MCF 10A (cell line): ENCODE measurements at regions not wholly inside any gene's neighbourhood (a gene's known extent, or its start where the extent isn't known, plus 50 kb on each side); places are given as distances from the start of the nearest gene placed in this dataset.

Experiments
- BruUV-seq: library from RNA; stranded (reverse); fragments of 400-500 nt; replicated peaks from 2 replicates; lab custom pipeline; 2021; lab: Mats Ljungman, UMichigan
- CTCF ChIA-PET: fragments of 300-600 bp; sonication (Branson Sonifier 250); formaldehyde crosslinking; extraction: SDS; loops from one replicate; lab custom pipeline; 2021; ENCODE audit warnings: antibody characterized with exemption, inconsistent platforms; lab: Yijun Ruan, JAX
- POLR2A ChIA-PET: fragments of 300-600, 350-650 bp; sonication (Branson Sonifier 250); formaldehyde crosslinking; extraction: SDS; loops from one replicate; lab custom pipeline; 2020; ENCODE audit warnings: antibody characterized with exemption, inconsistent platforms; lab: Yijun Ruan, JAX
- DNase-seq: peaks from one replicate; pipeline ENCODE4 v3.0.0-alpha.2; 2018; ENCODE audit not compliant: unreplicated experiment
- H3K27ac Mint-ChIP-seq: one replicate; pipeline ENCODE4 v1.8.0; 2022; ENCODE audit warnings: mild to moderate bottlenecking, low read depth, mixed read lengths; ENCODE audit not compliant: unreplicated experiment
- H3K27me3 Mint-ChIP-seq: one replicate; pipeline ENCODE4 v1.8.0; 2022; ENCODE audit warnings: mixed read lengths; ENCODE audit not compliant: insufficient read depth, unreplicated experiment
- H3K36me3 Mint-ChIP-seq: one replicate; pipeline ENCODE4 v1.8.0; 2022; ENCODE audit warnings: mild to moderate bottlenecking, moderate library complexity, mixed read lengths; ENCODE audit not compliant: insufficient read depth, unreplicated experiment
- H3K4me1 Mint-ChIP-seq: one replicate; pipeline ENCODE4 v1.8.0; 2022; ENCODE audit warnings: mixed read lengths; ENCODE audit not compliant: insufficient read depth, unreplicated experiment
- H3K4me3 Mint-ChIP-seq: one replicate; pipeline ENCODE4 v1.8.0; 2022; ENCODE audit warnings: mild to moderate bottlenecking, moderate library complexity, mixed read lengths; ENCODE audit not compliant: unreplicated experiment
- H3K9me3 Mint-ChIP-seq: one replicate; pipeline ENCODE4 v1.8.0; 2022; ENCODE audit warnings: mixed read lengths; ENCODE audit not compliant: unreplicated experiment
- intact Hi-C: fragments of 100-400 bp; cut with micrococcal nuclease; formaldehyde crosslinking; loops from 2 replicates; pipeline ENCODE4 v1.14.1; 2022
- TF ChIP-seq, protein P1 (sequence below): fragments of 200-600 bp; IDR thresholded peaks from one replicate; pipeline ENCODE4 v1.8.0; 2022; ENCODE audit warnings: antibody characterized with exemption, mild to moderate bottlenecking; ENCODE audit not compliant: unreplicated experiment

GRCh38 chr13:89577301-89577700 is 1770.2 kb upstream of the MIR17HG start:
- Mint-ChIP-seq H3K27me3 (no peaks in the 10 kb centered on the region), H3K36me3 (no peaks in the 10 kb centered on the region), H3K4me3 (no peak overlapping the region), H3K4me1 (no peaks in the 10 kb centered on the region), H3K27ac (no peak overlapping the region), H3K9me3 (no peaks in the 10 kb centered on the region)
- intact Hi-C loops = loop anchor here (10.0 kb wide), 1 partner anchor 1288 kb away; no protein-coding TSS in a partner anchor
- POLR2A ChIA-PET = interaction anchor here (0.6 kb wide), 1 partner anchor 51 kb away, joined by 3 read pairs; no protein-coding TSS in a partner anchor
- TF ChIP-seq, protein P1, sequence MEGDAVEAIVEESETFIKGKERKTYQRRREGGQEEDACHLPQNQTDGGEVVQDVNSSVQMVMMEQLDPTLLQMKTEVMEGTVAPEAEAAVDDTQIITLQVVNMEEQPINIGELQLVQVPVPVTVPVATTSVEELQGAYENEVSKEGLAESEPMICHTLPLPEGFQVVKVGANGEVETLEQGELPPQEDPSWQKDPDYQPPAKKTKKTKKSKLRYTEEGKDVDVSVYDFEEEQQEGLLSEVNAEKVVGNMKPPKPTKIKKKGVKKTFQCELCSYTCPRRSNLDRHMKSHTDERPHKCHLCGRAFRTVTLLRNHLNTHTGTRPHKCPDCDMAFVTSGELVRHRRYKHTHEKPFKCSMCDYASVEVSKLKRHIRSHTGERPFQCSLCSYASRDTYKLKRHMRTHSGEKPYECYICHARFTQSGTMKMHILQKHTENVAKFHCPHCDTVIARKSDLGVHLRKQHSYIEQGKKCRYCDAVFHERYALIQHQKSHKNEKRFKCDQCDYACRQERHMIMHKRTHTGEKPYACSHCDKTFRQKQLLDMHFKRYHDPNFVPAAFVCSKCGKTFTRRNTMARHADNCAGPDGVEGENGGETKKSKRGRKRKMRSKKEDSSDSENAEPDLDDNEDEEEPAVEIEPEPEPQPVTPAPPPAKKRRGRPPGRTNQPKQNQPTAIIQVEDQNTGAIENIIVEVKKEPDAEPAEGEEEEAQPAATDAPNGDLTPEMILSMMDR = no peak
- CTCF ChIA-PET = interaction anchor here (0.6 kb wide), 1 partner anchor 52 kb away, joined by 3 read pairs; no protein-coding TSS in a partner anchor
- DNase-seq = no peak
- no TSS peak for BruUV-seq

GRCh38 chr13:89584058-89584620 is 1763.3 kb upstream of the MIR17HG start:
- Mint-ChIP-seq H3K4me3 (no peak overlapping the region), H3K27ac (no peak overlapping the region), H3K36me3 (no peaks in the 10 kb centered on the region), H3K4me1 (no peaks in the 10 kb centered on the region), H3K27me3 (no peaks in the 10 kb centered on the region), H3K9me3 (no peaks in the 10 kb centered on the region)
- TF ChIP-seq, protein P1 = no peak
- DNase-seq = no peak
- CTCF ChIA-PET = interaction anchor here (0.6 kb wide), 1 partner anchor 248 kb away, joined by 4 read pairs; no protein-coding TSS in a partner anchor
- no TSS peak for BruUV-seq
- POLR2A ChIA-PET = no interaction called here
- intact Hi-C loops = loop anchor here (10.0 kb wide), 1 partner anchor 341 kb away; no protein-coding TSS in a partner anchor

DNA sequence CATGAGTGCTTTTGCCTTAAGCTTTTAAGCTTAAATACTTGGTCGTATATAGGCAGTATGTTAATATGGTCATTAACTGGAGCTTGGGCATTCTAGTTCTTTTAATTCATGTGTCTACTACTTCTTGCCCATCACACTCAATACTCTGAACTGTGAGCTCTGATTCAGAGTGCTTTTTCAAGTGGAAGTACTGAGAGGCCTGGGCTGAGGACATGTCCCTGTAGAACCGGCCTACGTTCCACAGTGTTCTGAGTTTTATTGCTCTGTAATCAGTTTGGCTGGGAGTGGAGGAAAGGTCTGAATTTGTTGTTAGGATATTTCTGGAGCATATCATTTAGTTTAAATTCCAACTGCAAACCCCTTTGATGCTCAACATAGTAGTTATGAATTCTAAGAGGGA is 1744.8 kb upstream of the MIR17HG start:
- POLR2A ChIA-PET = no interaction called here
- no peaks in the 10 kb centered on the region for H3K9me3 Mint-ChIP-seq
- intact Hi-C loops = no loop called here

DNA sequence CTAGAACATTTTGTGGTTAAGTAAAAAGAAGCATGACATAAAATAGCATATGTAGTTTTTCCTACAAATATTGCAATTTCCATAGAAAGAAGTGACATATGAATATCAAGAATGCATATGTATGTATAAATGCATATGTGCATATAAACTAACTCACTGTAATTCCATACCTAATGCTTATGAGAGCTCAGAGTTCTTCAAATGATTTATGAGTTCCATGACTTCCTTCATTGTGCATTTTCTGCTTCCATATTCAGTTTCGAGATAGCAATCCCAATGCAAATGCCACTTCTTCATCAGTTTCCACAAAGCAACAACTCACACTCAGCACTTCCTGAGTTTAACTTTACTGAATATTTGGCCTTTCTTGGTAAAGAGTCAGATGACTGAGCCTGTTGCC is 1744.3 kb upstream of the MIR17HG start:
- intact Hi-C loops = no loop called here
- BruUV-seq = no TSS peak
- CTCF ChIA-PET = no interaction called here

More for the DNA sequence above, 1744.8 kb upstream of the MIR17HG start:
- no peaks in the 10 kb centered on the region for H3K4me1 Mint-ChIP-seq
- H3K27me3 Mint-ChIP-seq = no peaks in the 10 kb centered on the region
- BruUV-seq = no TSS peak
- CTCF ChIA-PET = no interaction called here
- TF ChIP-seq, protein P1 = no peak
- no peak overlapping the region for H3K27ac Mint-ChIP-seq
- H3K36me3 Mint-ChIP-seq = no peaks in the 10 kb centered on the region
- no peak for DNase-seq
- H3K4me3 Mint-ChIP-seq = no peak overlapping the region

More for the DNA sequence above, 1744.3 kb upstream of the MIR17HG start:
- TF ChIP-seq, protein P1 = no peak
- no peaks in the 10 kb centered on the region for H3K4me1 Mint-ChIP-seq
- no peaks in the 10 kb centered on the region for H3K9me3 Mint-ChIP-seq
- no peak overlapping the region for H3K27ac Mint-ChIP-seq
- no peak for DNase-seq
- POLR2A ChIA-PET = no interaction called here
- H3K4me3 Mint-ChIP-seq = no peak overlapping the region
- H3K36me3 Mint-ChIP-seq = no peaks in the 10 kb centered on the region
- H3K27me3 Mint-ChIP-seq = no peaks in the 10 kb centered on the region
